GM06990 (cell line): ENCODE measurements at regions not wholly inside any gene's neighbourhood (a gene's known extent, or its start where the extent isn't known, plus 50 kb on each side); places are given as distances from the start of the nearest gene placed in this dataset.
"Not testable (repeated sequence)": the region's sequence is repeated elsewhere in the genome, so short reads cannot be mapped to it uniquely, and the experiment has no call there.

Source experiments
- DNase-seq: peaks from one replicate; pipeline ENCODE4 v3.0.0-alpha.2; 2011; ENCODE audit not compliant: insufficient read length; ENCODE audit errors: extremely low read depth
- H3K27me3 ChIP-seq: replicated peaks from 2 replicates; pipeline ENCODE4 v1.6.0; 2011; ENCODE audit warnings: low read length; ENCODE audit not compliant: control insufficient read depth, insufficient read depth
- H3K36me3 ChIP-seq: 2 replicates; pipeline ENCODE4 v1.5.1; 2011; ENCODE audit warnings: low read length; ENCODE audit not compliant: control insufficient read depth, insufficient read depth
- H3K4me3 ChIP-seq: replicated peaks from 2 replicates; pipeline ENCODE4 v1.5.1; 2011; ENCODE audit warnings: low read depth, mild to moderate bottlenecking, control low read depth, low read length
- CTCF ChIP-seq: IDR thresholded peaks from 2 replicates; pipeline ENCODE4 v1.5.1; 2011; ENCODE audit warnings: low read length, control low read depth, mild to moderate bottlenecking, inconsistent platforms; ENCODE audit not compliant: insufficient read depth, poor library complexity, severe bottlenecking

GRCh38 chr6:166850677-166851076 is 105.7 kb downstream of the RNASET2 start:
- TF ChIP-seq CTCF = no peak
- no peak overlapping the region for H3K4me3 ChIP-seq

GRCh38 chr6:166849749-166850183 is 106.6 kb downstream of the RNASET2 start:
- Histone ChIP-seq H3K27me3 (no peaks in the 10 kb centered on the region), H3K36me3 (no peaks in the 10 kb centered on the region), H3K4me3 (no peak overlapping the region)
- TF ChIP-seq CTCF = no peak
- peak; percentile 61 for DNase-seq

More at GRCh38 chr6:166850677-166851076, 105.7 kb downstream of the RNASET2 start:
- no peak for DNase-seq
- Histone ChIP-seq H3K36me3 (no peaks in the 10 kb centered on the region), H3K27me3 (no peaks in the 10 kb centered on the region)

- no peaks in the 10 kb centered on the region for H3K36me3 ChIP-seq
- no peak overlapping the region for H3K4me3 ChIP-seq
- no peak for TF ChIP-seq CTCF
- DNase-seq = no peak
- no peaks in the 10 kb centered on the region for H3K27me3 ChIP-seq
Measured at GRCh38 chr6:166848979-166849748, 107.2 kb downstream of the RNASET2 start.

GRCh38 chr6:166846446-166847142 is 109.8 kb downstream of the RNASET2 start:
- not testable (repeated sequence) for H3K27me3 ChIP-seq, H3K36me3 ChIP-seq, DNase-seq, H3K4me3 ChIP-seq

GRCh38 chr6:166842607-166843006 is 113.7 kb downstream of the RNASET2 start:
- Histone ChIP-seq H3K4me3 (no peak overlapping the region), H3K27me3 (no peaks in the 10 kb centered on the region), H3K36me3 (no peaks in the 10 kb centered on the region)
- no peak for TF ChIP-seq CTCF
- no peak for DNase-seq

- DNase-seq = no peak
- H3K4me3 ChIP-seq = no peak overlapping the region
- no peaks in the 10 kb centered on the region for H3K27me3 ChIP-seq
- no peak for TF ChIP-seq CTCF
- H3K36me3 ChIP-seq = no peaks in the 10 kb centered on the region
Measured at GRCh38 chr6:166841216-166841615, 115.1 kb downstream of the RNASET2 start.
